ENCODE measurements at regions not wholly inside any gene's neighbourhood (a gene's known extent, or its start where the extent isn't known, plus 50 kb on each side); places are given as distances from the start of the nearest gene placed in this dataset.

DNA sequence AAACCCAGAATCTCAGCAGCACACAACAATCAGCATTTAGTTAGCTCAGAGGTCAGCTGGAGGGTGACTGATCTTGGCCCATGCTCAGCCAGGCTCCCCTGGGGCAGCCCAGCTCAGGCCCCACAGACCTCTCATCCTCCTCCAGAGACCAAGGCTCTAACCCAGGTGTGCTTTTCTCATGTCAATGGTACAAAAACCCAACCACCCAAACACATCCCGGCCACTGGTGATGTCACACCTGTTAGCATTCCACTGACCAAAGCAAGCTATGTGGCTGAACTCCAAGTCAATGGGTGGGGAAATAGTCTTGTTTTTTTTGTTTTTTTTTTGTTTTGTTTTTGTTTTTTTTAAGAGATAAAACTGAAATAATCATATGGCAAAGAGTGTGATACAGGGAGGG is 77.5 kb downstream of the CYTL1 start:
- WGBS, 2 donors, result 88 to 94% methylated on average over 1 of the region's 1 CpG
- intact Hi-C loops (cut with DNase I; ENCODE audit: low total_unique reads), result no loop called here
- no peak for DNase-seq (ENCODE audit: low spot score in 2 of 2)

DNA sequence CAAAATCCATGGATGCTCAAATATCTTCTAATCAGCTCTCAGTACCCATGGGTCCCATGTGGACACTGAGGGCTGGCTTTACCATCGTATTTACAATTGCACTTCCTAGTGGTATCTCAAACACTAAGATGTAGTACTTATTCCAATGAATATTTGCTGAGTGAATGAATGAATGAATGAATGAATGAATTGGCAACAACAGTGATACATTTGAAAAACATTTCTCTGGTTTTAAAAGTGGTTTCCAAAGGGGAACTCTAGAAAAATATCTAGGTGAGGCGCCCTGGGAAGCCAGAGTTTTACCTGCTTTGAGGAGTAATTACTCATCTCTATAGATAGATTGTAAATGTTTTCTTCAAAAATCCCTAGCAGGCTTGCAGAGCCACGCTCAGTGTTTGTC is 76.6 kb downstream of the CYTL1 start:
- 60 to 68% methylated on average over 3 of the region's 3 CpGs for WGBS, 2 donors
- no peak for DNase-seq (ENCODE audit: low spot score in 2 of 2)
- TF ChIP-seq, protein P1, sequence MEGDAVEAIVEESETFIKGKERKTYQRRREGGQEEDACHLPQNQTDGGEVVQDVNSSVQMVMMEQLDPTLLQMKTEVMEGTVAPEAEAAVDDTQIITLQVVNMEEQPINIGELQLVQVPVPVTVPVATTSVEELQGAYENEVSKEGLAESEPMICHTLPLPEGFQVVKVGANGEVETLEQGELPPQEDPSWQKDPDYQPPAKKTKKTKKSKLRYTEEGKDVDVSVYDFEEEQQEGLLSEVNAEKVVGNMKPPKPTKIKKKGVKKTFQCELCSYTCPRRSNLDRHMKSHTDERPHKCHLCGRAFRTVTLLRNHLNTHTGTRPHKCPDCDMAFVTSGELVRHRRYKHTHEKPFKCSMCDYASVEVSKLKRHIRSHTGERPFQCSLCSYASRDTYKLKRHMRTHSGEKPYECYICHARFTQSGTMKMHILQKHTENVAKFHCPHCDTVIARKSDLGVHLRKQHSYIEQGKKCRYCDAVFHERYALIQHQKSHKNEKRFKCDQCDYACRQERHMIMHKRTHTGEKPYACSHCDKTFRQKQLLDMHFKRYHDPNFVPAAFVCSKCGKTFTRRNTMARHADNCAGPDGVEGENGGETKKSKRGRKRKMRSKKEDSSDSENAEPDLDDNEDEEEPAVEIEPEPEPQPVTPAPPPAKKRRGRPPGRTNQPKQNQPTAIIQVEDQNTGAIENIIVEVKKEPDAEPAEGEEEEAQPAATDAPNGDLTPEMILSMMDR (IDR thresholded peaks at IDR 0.05), result no peak
- TF ChIP-seq POLR2A (IDR thresholded peaks at IDR 0.05), result no peak
- intact Hi-C loops (cut with DNase I; ENCODE audit: low total_unique reads), result no loop called here
- H3K4me3 ChIP-seq (ENCODE audit: low read depth, poor library complexity, severe bottlenecking), result no peak overlapping the region

More for the DNA sequence above, 77.5 kb downstream of the CYTL1 start:
- no peak overlapping the region for H3K4me3 ChIP-seq (ENCODE audit: low read depth, poor library complexity, severe bottlenecking)
- no peak for TF ChIP-seq POLR2A (IDR thresholded peaks at IDR 0.05)
- TF ChIP-seq, protein P1 (IDR thresholded peaks at IDR 0.05), result no peak

DNA sequence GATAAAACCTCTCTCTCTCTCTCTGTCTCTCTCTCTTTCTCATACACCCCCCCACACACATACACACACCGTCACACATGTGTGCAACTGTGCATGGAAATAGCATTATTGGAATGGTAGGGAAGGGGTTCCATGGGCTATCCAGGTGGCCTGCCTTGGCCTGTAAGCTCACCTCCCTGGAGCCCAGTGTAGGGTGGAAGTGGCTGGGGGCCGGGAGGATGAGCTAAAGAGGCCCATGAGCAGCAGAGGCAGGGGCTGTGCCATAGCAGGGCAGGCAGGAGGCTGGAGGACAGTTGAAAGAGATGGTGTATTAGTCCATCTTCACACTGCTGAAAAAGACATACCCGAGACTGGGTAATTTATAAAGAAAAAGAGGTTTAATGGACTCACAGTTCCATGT is 74.2 kb downstream of the CYTL1 start:
- 65 to 92% methylated on average over 3 of the region's 3 CpGs for WGBS, 2 donors

DNA sequence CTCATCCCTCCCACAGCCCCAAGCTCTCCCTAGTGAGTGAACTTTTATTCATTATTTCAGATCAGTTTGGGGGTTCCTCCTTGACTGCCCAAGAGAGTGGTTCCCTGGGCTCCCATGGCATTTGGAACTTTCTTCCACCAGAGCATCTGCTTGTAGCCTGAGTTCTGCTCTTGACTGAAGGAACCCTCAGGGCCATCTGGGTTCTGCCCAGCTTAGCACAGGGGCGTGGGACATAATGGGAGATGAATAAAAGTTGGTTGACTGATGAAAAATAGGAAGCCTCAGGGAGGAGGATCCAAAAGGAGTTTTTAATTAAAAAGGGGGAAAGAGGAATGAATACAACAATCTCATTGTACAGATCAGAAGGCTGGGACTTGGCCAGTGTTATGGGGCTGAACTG is 73.4 kb downstream of the CYTL1 start:
- WGBS, 2 donors, result 0 to 76% methylated on average over 1 of the region's 1 CpG
- no peak for DNase-seq (ENCODE audit: low spot score in 2 of 2)
- intact Hi-C loops (cut with DNase I; ENCODE audit: low total_unique reads), result no loop called here

More for the DNA sequence above, 74.2 kb downstream of the CYTL1 start:
- TF ChIP-seq POLR2A (IDR thresholded peaks at IDR 0.05), result no peak
- TF ChIP-seq, protein P1 (IDR thresholded peaks at IDR 0.05), result no peak
- DNase-seq (ENCODE audit: low spot score in 2 of 2), result no peak
- H3K4me3 ChIP-seq (ENCODE audit: low read depth, poor library complexity, severe bottlenecking), result no peak overlapping the region
- intact Hi-C loops (cut with DNase I; ENCODE audit: low total_unique reads), result no loop called here

DNA sequence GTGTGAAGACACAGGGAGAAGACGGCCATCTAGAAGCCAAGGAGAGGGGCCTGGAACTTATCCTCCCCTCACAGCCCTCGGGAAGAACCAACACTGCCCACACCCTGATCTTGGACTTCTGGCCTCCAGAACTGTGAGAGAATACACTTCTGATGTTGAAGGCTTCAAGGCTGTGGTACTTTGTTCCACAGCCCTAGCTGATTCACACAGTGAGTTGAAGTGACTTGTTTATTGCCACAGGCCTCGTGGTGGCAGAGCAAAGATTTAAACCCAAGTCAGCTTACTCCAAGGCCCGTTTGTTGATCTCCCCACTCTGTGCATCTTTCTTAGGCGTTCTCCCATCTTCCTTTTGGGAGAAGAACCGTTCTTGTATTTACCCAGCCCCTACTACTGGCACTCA is 72.8 kb downstream of the CYTL1 start:
- intact Hi-C loops (cut with DNase I; ENCODE audit: low total_unique reads), result no loop called here
- no peak for DNase-seq (ENCODE audit: low spot score in 2 of 2)
- WGBS, 2 donors, result 90 to 91% methylated on average over 6 of the region's 6 CpGs
- TF ChIP-seq, protein P1 (IDR thresholded peaks at IDR 0.05), result no peak
- TF ChIP-seq POLR2A (IDR thresholded peaks at IDR 0.05), result no peak
- H3K4me3 ChIP-seq (ENCODE audit: low read depth, poor library complexity, severe bottlenecking), result no peak overlapping the region

More for the DNA sequence above, 73.4 kb downstream of the CYTL1 start:
- H3K4me3 ChIP-seq (ENCODE audit: low read depth, poor library complexity, severe bottlenecking), result no peak overlapping the region
- TF ChIP-seq POLR2A (IDR thresholded peaks at IDR 0.05), result no peak
- TF ChIP-seq, protein P1 (IDR thresholded peaks at IDR 0.05), result no peak

DNA sequence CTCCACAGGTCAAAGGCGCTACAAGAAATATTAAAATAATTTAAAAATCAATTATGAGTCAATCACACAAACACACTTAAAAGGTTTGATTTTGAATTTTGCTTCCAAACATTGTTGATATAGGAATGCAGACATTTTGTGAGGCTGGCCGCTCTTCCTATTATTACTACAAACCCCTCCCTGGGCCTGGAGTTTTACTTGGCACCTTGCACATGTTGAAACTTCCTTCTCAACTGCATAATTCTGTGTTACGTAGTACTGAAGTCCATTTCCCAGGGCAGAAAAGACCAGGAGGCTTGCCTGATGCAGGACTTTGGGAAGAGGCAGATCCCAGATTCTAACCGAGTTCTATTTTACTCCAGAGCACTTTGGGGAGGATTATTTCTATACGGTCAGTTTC is 71.5 kb downstream of the CYTL1 start:
- DNase-seq (ENCODE audit: low spot score in 2 of 2), result no peak
- 72 to 78% methylated on average over 5 of the region's 5 CpGs for WGBS, 2 donors
- H3K4me3 ChIP-seq (ENCODE audit: low read depth, poor library complexity, severe bottlenecking), result no peak overlapping the region
- TF ChIP-seq, protein P1 (IDR thresholded peaks at IDR 0.05), result no peak
- no peak for TF ChIP-seq POLR2A (IDR thresholded peaks at IDR 0.05)
- intact Hi-C loops (cut with DNase I; ENCODE audit: low total_unique reads), result no loop called here
